ENCODE measurements at regions not wholly inside any gene's neighbourhood (a gene's known extent, or its start where the extent isn't known, plus 50 kb on each side); places are given as distances from the start of the nearest gene placed in this dataset.

GRCh38 chr6:68008445-68008844 is 626.6 kb upstream of the ADGRB3 start:
- TF ChIP-seq, protein P1, sequence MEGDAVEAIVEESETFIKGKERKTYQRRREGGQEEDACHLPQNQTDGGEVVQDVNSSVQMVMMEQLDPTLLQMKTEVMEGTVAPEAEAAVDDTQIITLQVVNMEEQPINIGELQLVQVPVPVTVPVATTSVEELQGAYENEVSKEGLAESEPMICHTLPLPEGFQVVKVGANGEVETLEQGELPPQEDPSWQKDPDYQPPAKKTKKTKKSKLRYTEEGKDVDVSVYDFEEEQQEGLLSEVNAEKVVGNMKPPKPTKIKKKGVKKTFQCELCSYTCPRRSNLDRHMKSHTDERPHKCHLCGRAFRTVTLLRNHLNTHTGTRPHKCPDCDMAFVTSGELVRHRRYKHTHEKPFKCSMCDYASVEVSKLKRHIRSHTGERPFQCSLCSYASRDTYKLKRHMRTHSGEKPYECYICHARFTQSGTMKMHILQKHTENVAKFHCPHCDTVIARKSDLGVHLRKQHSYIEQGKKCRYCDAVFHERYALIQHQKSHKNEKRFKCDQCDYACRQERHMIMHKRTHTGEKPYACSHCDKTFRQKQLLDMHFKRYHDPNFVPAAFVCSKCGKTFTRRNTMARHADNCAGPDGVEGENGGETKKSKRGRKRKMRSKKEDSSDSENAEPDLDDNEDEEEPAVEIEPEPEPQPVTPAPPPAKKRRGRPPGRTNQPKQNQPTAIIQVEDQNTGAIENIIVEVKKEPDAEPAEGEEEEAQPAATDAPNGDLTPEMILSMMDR (IDR thresholded peaks at IDR 0.05; ENCODE audit: borderline replicate concordance, extremely low read depth, low read length, poor library complexity, severe bottlenecking): no peak
- no peak for TF ChIP-seq EZH2 (IDR thresholded peaks at IDR 0.05; ENCODE audit: borderline replicate concordance, low read depth, low read length, severe bottlenecking)
